K562 (cell line): ENCODE measurements at regions not wholly inside any gene's neighbourhood (a gene's known extent, or its start where the extent isn't known, plus 50 kb on each side); places are given as distances from the start of the nearest gene placed in this dataset.

ENCODE experiments used
- BRF1 ChIP-seq: IDR thresholded peaks from 3 replicates; pipeline ENCODE4 v1.6.1; 2011; ENCODE audit warnings: borderline replicate concordance, mild to moderate bottlenecking; ENCODE audit not compliant: insufficient read length; ENCODE audit errors: extremely low read depth
- E2F8 ChIP-seq: fragments of 450-650 bp; IDR thresholded peaks from 2 replicates; pipeline ENCODE4 v1.7.1; 2018; ENCODE audit warnings: mild to moderate bottlenecking, low read depth; ENCODE audit not compliant: partially characterized antibody
- HDAC1 ChIP-seq, 2 experiments: fragments of 450-650 bp; IDR thresholded peaks; 2 replicates each; pipeline ENCODE4 v1.6.1; 2016 to 2017; ENCODE audit warnings: inconsistent platforms in 1 of 2, mild to moderate bottlenecking in 1 of 2, moderate library complexity in 1 of 2
- KLF1 ChIP-seq: fragments of 450-650 bp; IDR thresholded peaks from 2 replicates; pipeline ENCODE4 v1.6.1; 2016; ENCODE audit warnings: missing genetic modification characterization, missing compliant biosample characterization
- MGA ChIP-seq: fragments of 450-650 bp; IDR thresholded peaks from 2 replicates; pipeline ENCODE4 v1.6.1; 2016; ENCODE audit warnings: mild to moderate bottlenecking, moderate library complexity
- MXD1 ChIP-seq: fragments of 250-450 bp; sonication (Bioruptor Pico); IDR thresholded peaks from 2 replicates; pipeline ENCODE4 v1.8.0; 2021; ENCODE audit warnings: borderline replicate concordance, mild to moderate bottlenecking, moderate library complexity; ENCODE audit not compliant: poor library complexity, severe bottlenecking
- RFX7 ChIP-seq: fragments of 250-450 bp; sonication (Bioruptor Pico); IDR thresholded peaks from 2 replicates; pipeline ENCODE4 v1.5.1; 2021; ENCODE audit warnings: mild to moderate bottlenecking
- ZKSCAN3 ChIP-seq: fragments of 250-450 bp; sonication (Bioruptor Pico); IDR thresholded peaks from 2 replicates; pipeline ENCODE4 v1.4.0; 2020
- ZNF586 ChIP-seq: fragments of 450-650 bp; formaldehyde crosslinking; conservative IDR thresholded peaks from 2 replicates; pipeline ENCODE4 v1.4.0; 2020; ENCODE audit warnings: mild to moderate bottlenecking, moderate library complexity
- ZSCAN29 ChIP-seq: fragments of 450-650 bp; IDR thresholded peaks from 2 replicates; pipeline ENCODE4 v1.6.1; 2017

- TF ChIP-seq MGA = no peak
- TF ChIP-seq MXD1 (CRISPR knock-in tag) = no peak
- TF ChIP-seq HDAC1 (IDR thresholded peaks at IDR 0.05) = no peak
- no peak for TF ChIP-seq ZSCAN29
- TF ChIP-seq ZNF586 (CRISPR knock-in tag) = no peak
- no peak for TF ChIP-seq ZKSCAN3 (CRISPR knock-in tag)
- no peak for TF ChIP-seq RFX7 (CRISPR knock-in tag)
- no peak for TF ChIP-seq KLF1 (tag)
- TF ChIP-seq E2F8 = no peak
- no peak for TF ChIP-seq BRF1
These were observed 1031.5 kb upstream of the ADGRL2 start (continued) for GRCh38 chr1:80769208-80769750.
